Endothelial cell of umbilical vein (primary cell): ENCODE measurements at regions not wholly inside any gene's neighbourhood (a gene's known extent, or its start where the extent isn't known, plus 50 kb on each side); places are given as distances from the start of the nearest gene placed in this dataset.
"Not testable (repeated sequence)": the region's sequence is repeated elsewhere in the genome, so short reads cannot be mapped to it uniquely, and the experiment has no call there.

Source experiments
- BruUV-seq: library from RNA; stranded (reverse); fragments of 400-500 nt; replicated peaks from 2 replicates; lab custom pipeline; 2021; lab: Mats Ljungman, UMichigan
- CTCF ChIA-PET: fragments of 300-600, 350-600 bp; sonication (Branson Sonifier 250); formaldehyde crosslinking; loops from one replicate; lab custom pipeline; 2021; ENCODE audit warnings: antibody characterized with exemption, inconsistent platforms; lab: Charles Lee
- POLR2A ChIA-PET: fragments of 300-600, 350-600 bp; sonication (Branson Sonifier 250); formaldehyde crosslinking; loops from one replicate; lab custom pipeline; 2021; ENCODE audit warnings: antibody characterized with exemption, inconsistent platforms; lab: Charles Lee
- DNase-seq: peaks from one replicate; pipeline ENCODE4 v3.0.0-alpha.2; 2011; ENCODE audit warnings: low read depth, low spot score
- FAIRE-seq: peaks from 2 replicates; lab custom pipeline; 2011; peaks lifted over from hg19 to GRCh38; lab: Jason Lieb, UNC
- H2AFZ ChIP-seq: 2 replicates; pipeline ENCODE4 v1.6.0; 2012; ENCODE audit warnings: low read depth, low read length, control low read depth, inconsistent platforms
- H3K27ac ChIP-seq: 2 replicates; pipeline ENCODE4 v1.5.1; 2011; ENCODE audit warnings: low read depth, mild to moderate bottlenecking, control low read depth, low read length, moderate library complexity; ENCODE audit not compliant: insufficient read depth
- H3K27me3 ChIP-seq, 2 experiments: 2 replicates each; pipeline versions ENCODE4 v1.6.0 to v1.6.1; 2011; ENCODE audit warnings: low read length in 2 of 2, mixed read lengths in 1 of 2; ENCODE audit not compliant: control insufficient read depth in 2 of 2, insufficient read depth in 2 of 2
- H3K36me3 ChIP-seq, 2 experiments: 2 replicates in 1 of 2; 3 replicates in 1 of 2; pipeline ENCODE4 v1.5.1; 2011; ENCODE audit warnings: low read length in 2 of 2, mild to moderate bottlenecking in 1 of 2, moderate library complexity in 1 of 2; ENCODE audit not compliant: control insufficient read depth in 2 of 2, insufficient read depth in 2 of 2; ENCODE audit errors: extremely low read depth in 1 of 2
- H3K4me1 ChIP-seq: 3 replicates; pipeline ENCODE4 v1.5.1; 2011; ENCODE audit warnings: mild to moderate bottlenecking, low read length; ENCODE audit not compliant: control insufficient read depth, insufficient read depth; ENCODE audit errors: extremely low read depth
- H3K4me2 ChIP-seq: 2 replicates; pipeline ENCODE4 v1.6.1; 2011; ENCODE audit warnings: low read length, control low read depth, mixed read lengths; ENCODE audit not compliant: insufficient read depth
- H3K4me3 ChIP-seq, 3 experiments: fragments of 200-600 bp in 1 of 3; sonication (generic), shearing (Covaris generic) in 1 of 3; replicated peaks in 1 of 3; 2 replicates each; pipeline ENCODE4 v1.5.1; 2011 to 2016; ENCODE audit warnings: control low read depth in 3 of 3, low read length in 3 of 3, mild to moderate bottlenecking in 2 of 3, inconsistent platforms in 1 of 3, low read depth in 1 of 3, moderate library complexity in 1 of 3; ENCODE audit not compliant: insufficient read depth in 1 of 3
- H3K79me2 ChIP-seq: 2 replicates; pipeline ENCODE4 v1.6.0; 2012; ENCODE audit warnings: low read length, inconsistent platforms; ENCODE audit not compliant: control insufficient read depth, insufficient read depth
- H3K9ac ChIP-seq: replicated peaks from 2 replicates; pipeline ENCODE3; 2011; ENCODE audit warnings: low read length, control low read depth; ENCODE audit not compliant: insufficient read depth; ENCODE audit errors: extremely low read depth
- H3K9me1 ChIP-seq: replicated peaks from 3 replicates; pipeline ENCODE4 v1.6.0; 2011; ENCODE audit warnings: mild to moderate bottlenecking, low read length; ENCODE audit not compliant: control insufficient read depth, insufficient read depth; ENCODE audit errors: extremely low read depth
- H3K9me3 ChIP-seq: replicated peaks from 2 replicates; pipeline ENCODE4 v1.5.1; 2012; ENCODE audit warnings: low read length, inconsistent platforms; ENCODE audit not compliant: control insufficient read depth, insufficient read depth
- H4K20me1 ChIP-seq: replicated peaks from 2 replicates; pipeline ENCODE3; 2011; ENCODE audit warnings: mild to moderate bottlenecking, low read length; ENCODE audit not compliant: control insufficient read depth, insufficient read depth; ENCODE audit errors: extremely low read depth
- CTCF ChIP-seq, 2 donors: IDR thresholded peaks; 1 replicate in 1 of 2; 2 replicates in 1 of 2; pipeline ENCODE4 v1.5.1; 2011; ENCODE audit warnings: low read length in 2 of 2, mild to moderate bottlenecking in 2 of 2, moderate library complexity in 2 of 2, control low read depth in 1 of 2, inconsistent platforms in 1 of 2, low read depth in 1 of 2; ENCODE audit not compliant: insufficient read depth in 1 of 2; ENCODE audit errors: extremely low read depth in 1 of 2
- EZH2 ChIP-seq: IDR thresholded peaks from 2 replicates; pipeline ENCODE4 v1.6.1; 2012; ENCODE audit warnings: borderline replicate concordance, low read depth, mild to moderate bottlenecking, moderate library complexity, low read length, inconsistent platforms; ENCODE audit not compliant: severe bottlenecking
- FOS ChIP-seq: IDR thresholded peaks from 2 replicates; pipeline ENCODE4 v1.6.1; 2011; ENCODE audit warnings: mild to moderate bottlenecking, low read length, moderate library complexity, borderline replicate concordance; ENCODE audit not compliant: insufficient read depth
- GATA2 ChIP-seq: IDR thresholded peaks from 2 replicates; pipeline ENCODE4 v1.7.0; 2011; ENCODE audit warnings: low read depth, mild to moderate bottlenecking, moderate library complexity, mixed read lengths, low read length; ENCODE audit not compliant: insufficient read length, insufficient read depth
- JUN ChIP-seq: IDR thresholded peaks from 2 replicates; pipeline ENCODE4 v1.6.1; 2011; ENCODE audit warnings: borderline replicate concordance, low read depth; ENCODE audit not compliant: insufficient read length, insufficient read depth
- MAX ChIP-seq: IDR thresholded peaks from 2 replicates; pipeline ENCODE4 v1.6.1; 2011; ENCODE audit not compliant: insufficient read depth, insufficient read length
- MYC ChIP-seq: IDR thresholded peaks from one replicate; pipeline ENCODE4 v1.6.1; 2011; ENCODE audit warnings: mild to moderate bottlenecking, low read depth, low read length
- POLR2A ChIP-seq: IDR thresholded peaks from 2 replicates; pipeline ENCODE4 v1.6.1; 2012; ENCODE audit warnings: low read depth, mild to moderate bottlenecking, control low read depth, low read length
- POLR2AphosphoS5 ChIP-seq: IDR thresholded peaks from 2 replicates; pipeline ENCODE4 v1.6.1; 2012; ENCODE audit warnings: low read depth, mild to moderate bottlenecking, control low read depth, low read length, moderate library complexity; ENCODE audit not compliant: insufficient read depth
- dilution Hi-C: fragments of 300-500 bp; cut with MboI; formaldehyde crosslinking; loops from one replicate; pipeline ENCODE4 v1.15.0; 2019; ENCODE audit warnings: low sequenced_read_pairs; ENCODE audit not compliant: extremely low pct_ligation_motif_present
- intact Hi-C: fragments of 100-400 bp; cut with micrococcal nuclease; formaldehyde crosslinking; loops from one replicate; pipeline ENCODE4 v1.10.0; 2022

DNA sequence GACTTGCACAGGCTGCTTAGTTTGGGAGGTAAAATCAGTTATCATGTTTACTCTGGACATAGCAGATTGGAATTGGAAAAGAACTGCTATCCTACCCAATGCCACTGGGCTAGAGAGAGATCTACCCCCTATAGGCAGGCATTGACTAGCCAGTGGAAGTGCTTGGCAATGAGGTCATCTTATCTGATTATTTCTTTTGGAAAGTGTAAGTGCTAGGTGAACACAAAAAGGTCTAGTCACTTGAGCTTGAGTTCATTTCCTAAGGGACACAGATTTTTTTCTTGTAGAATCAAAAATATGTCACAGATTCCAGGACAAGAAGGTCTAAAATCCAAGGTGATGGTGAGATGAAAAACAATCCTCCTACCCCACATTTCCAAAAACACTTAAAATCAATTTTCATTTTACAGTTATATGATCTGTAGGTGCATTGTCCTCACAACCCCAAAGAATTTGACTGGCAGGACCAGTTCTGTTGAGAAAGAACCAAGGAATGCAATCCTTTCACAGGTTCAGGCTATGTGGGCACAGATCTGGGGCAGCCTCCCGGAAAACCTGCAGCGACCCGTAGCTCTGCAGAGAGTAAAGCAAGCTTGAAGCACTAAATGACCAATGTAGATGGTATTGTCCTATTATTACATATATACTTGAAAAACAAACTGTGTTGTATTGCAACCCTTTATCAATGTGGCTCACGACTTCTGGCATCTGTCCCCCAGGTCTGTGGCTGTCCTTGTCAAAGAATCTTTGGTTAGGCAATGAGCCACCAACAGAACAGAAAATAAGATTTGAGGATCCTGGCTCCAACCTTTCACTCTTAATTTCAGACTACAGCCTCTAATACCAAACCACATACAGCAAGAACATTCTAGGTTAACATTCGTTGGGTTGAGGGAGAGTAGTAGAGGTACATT is 67.3 kb upstream of the ADTRP start:
- Histone ChIP-seq H3K27me3 (peaks cover 6 to 10% of the 10 kb centered on the region in 2 experiments), H3K9me3 (no peaks in the 10 kb centered on the region), H2AFZ (no peak overlapping the region), H3K27ac (no peak overlapping the region), H3K36me3 (no peaks in the 10 kb centered on the region), H3K4me3 (no peak overlapping the region), H3K79me2 (no peaks in the 10 kb centered on the region), H3K9ac (no peak overlapping the region), H4K20me1 (no peaks in the 10 kb centered on the region), H3K9me1 (no peaks in the 10 kb centered on the region), H3K4me2 (no peak overlapping the region), H3K4me1 (peaks cover 7% of the 10 kb centered on the region)
- ChIA-PET CTCF (no interaction called here), POLR2A (no interaction called here)
- FAIRE-seq = no peak
- no TSS peak for BruUV-seq
- intact Hi-C loops = loop anchor here (5.0 kb wide), 1 partner anchor 161 kb away; no protein-coding TSS in a partner anchor
- DNase-seq = no peak
- dilution Hi-C loops = no loop called here
- no peak for TF ChIP-seq POLR2AphosphoS5
- TF ChIP-seq FOS = no peak
- no peak for TF ChIP-seq JUN
- no peak for TF ChIP-seq POLR2A
- no peak for TF ChIP-seq EZH2
- TF ChIP-seq GATA2 = no peak
- TF ChIP-seq CTCF (IDR thresholded peaks at IDR 0.05; ENCODE audit: extremely low read depth in 1 of 2, insufficient read depth in 1 of 2, low read depth in 1 of 2, low read length in 2 of 2) = no peak
- no peak for TF ChIP-seq MAX
- no peak for TF ChIP-seq MYC

- FAIRE-seq, intact Hi-C loops: not testable (repeated sequence)
Measured at GRCh38 chr6:11842795-11843194, 64.2 kb upstream of the ADTRP start.

More at GRCh38 chr6:11842795-11843194, 64.2 kb upstream of the ADTRP start:
- H3K36me3 ChIP-seq, H3K4me1 ChIP-seq, dilution Hi-C loops, H3K9me3 ChIP-seq, H3K79me2 ChIP-seq, POLR2A ChIA-PET, BruUV-seq, H3K4me2 ChIP-seq, H3K9me1 ChIP-seq, DNase-seq, H4K20me1 ChIP-seq, H2AFZ ChIP-seq, H3K27ac ChIP-seq, H3K4me3 ChIP-seq, H3K9ac ChIP-seq, CTCF ChIA-PET: not testable (repeated sequence)
- H3K27me3 ChIP-seq = peaks cover 6 to 10% of the 10 kb centered on the region in 2 experiments
